ENCODE measurements at regions not wholly inside any gene's neighbourhood (a gene's known extent, or its start where the extent isn't known, plus 50 kb on each side); places are given as distances from the start of the nearest gene placed in this dataset.

GRCh38 chr18:60172030-60172429, 200.5 kb downstream of the MC4R start:
- no peaks in the 10 kb centered on the region for H3K79me2 ChIP-seq (ENCODE audit: control insufficient read depth, insufficient read depth, low read length)
- DNase-seq = no peak
- H2AK5ac ChIP-seq (ENCODE audit: low read length) = no peak overlapping the region
- H3K4me1 ChIP-seq (ENCODE audit: control insufficient read depth, low read depth, low read length) = no peaks in the 10 kb centered on the region
- no peak overlapping the region for H3K4me3 ChIP-seq (ENCODE audit: low read length)
- H3K23ac ChIP-seq (ENCODE audit: low read length) = no peak overlapping the region
- no peak overlapping the region for H3K27ac ChIP-seq (ENCODE audit: low read depth, low read length)
- H3K36me3 ChIP-seq (ENCODE audit: control insufficient read depth, insufficient read depth, low read length) = no peaks in the 10 kb centered on the region
- H3K79me1 ChIP-seq (ENCODE audit: low read length) = no peaks in the 10 kb centered on the region
- no peaks in the 10 kb centered on the region for H3K27me3 ChIP-seq (ENCODE audit: insufficient read depth, low read length, poor library complexity)
- no peak overlapping the region for H4K8ac ChIP-seq (ENCODE audit: low read depth, low read length)
- H2BK15ac ChIP-seq (replicated peaks; ENCODE audit: low read depth) = no peak overlapping the region
- H3K9ac ChIP-seq (ENCODE audit: low read length) = no peak overlapping the region
- no CpG with 5 or more reads among the region's 2 CpGs for WGBS (ENCODE audit: extremely low coverage, insufficient coverage, low lambda C conversion rate)
- H3K4me2 ChIP-seq (ENCODE audit: low read length) = no peak overlapping the region
- no peak overlapping the region for H4K5ac ChIP-seq (ENCODE audit: low read length)
- H3K56ac ChIP-seq (ENCODE audit: low read length) = no peak overlapping the region
- no peak overlapping the region for H2BK5ac ChIP-seq (ENCODE audit: low read length)
- H3K18ac ChIP-seq (ENCODE audit: low read length) = no peak overlapping the region
- H3K4ac ChIP-seq (ENCODE audit: low read depth, low read length) = no peak overlapping the region
- no peak overlapping the region for H2BK120ac ChIP-seq (ENCODE audit: low read depth, low read length)

GRCh38 chr18:60163622-60164021, 209.0 kb downstream of the MC4R start:
- no peak for DNase-seq
- H4K5ac ChIP-seq (ENCODE audit: low read length) = no peak overlapping the region
- no peak overlapping the region for H2BK5ac ChIP-seq (ENCODE audit: low read length)
- no peak overlapping the region for H3K4me2 ChIP-seq (ENCODE audit: low read length)
- H2BK120ac ChIP-seq (ENCODE audit: low read depth, low read length) = no peak overlapping the region
- H2BK15ac ChIP-seq (replicated peaks; ENCODE audit: low read depth) = no peak overlapping the region
- H3K9ac ChIP-seq (ENCODE audit: low read length) = no peak overlapping the region
- no peaks in the 10 kb centered on the region for H3K27me3 ChIP-seq (ENCODE audit: insufficient read depth, low read length, poor library complexity)
- no peak overlapping the region for H2AK5ac ChIP-seq (ENCODE audit: low read length)
- H3K4me3 ChIP-seq (ENCODE audit: low read length) = no peak overlapping the region
- H3K18ac ChIP-seq (ENCODE audit: low read length) = no peak overlapping the region
- H3K79me2 ChIP-seq (ENCODE audit: control insufficient read depth, insufficient read depth, low read length) = no peaks in the 10 kb centered on the region
- H3K36me3 ChIP-seq (ENCODE audit: control insufficient read depth, insufficient read depth, low read length) = no peaks in the 10 kb centered on the region
- no CpG with 5 or more reads among the region's 5 CpGs for WGBS (ENCODE audit: extremely low coverage, insufficient coverage, low lambda C conversion rate)
- no peak overlapping the region for H3K56ac ChIP-seq (ENCODE audit: low read length)
- H3K27ac ChIP-seq (ENCODE audit: low read depth, low read length) = no peak overlapping the region
- no peak overlapping the region for H3K23ac ChIP-seq (ENCODE audit: low read length)
- H4K8ac ChIP-seq (ENCODE audit: low read depth, low read length) = no peak overlapping the region
- no peak overlapping the region for H3K4ac ChIP-seq (ENCODE audit: low read depth, low read length)
- no peaks in the 10 kb centered on the region for H3K4me1 ChIP-seq (ENCODE audit: control insufficient read depth, low read depth, low read length)
- H3K79me1 ChIP-seq (ENCODE audit: low read length) = no peaks in the 10 kb centered on the region

GRCh38 chr18:60162388-60162787, 210.2 kb downstream of the MC4R start:
- H3K4ac ChIP-seq (ENCODE audit: low read depth, low read length) = no peak overlapping the region
- H3K4me2 ChIP-seq (ENCODE audit: low read length) = no peak overlapping the region
- H2BK120ac ChIP-seq (ENCODE audit: low read depth, low read length) = no peak overlapping the region
- H2BK15ac ChIP-seq (replicated peaks; ENCODE audit: low read depth) = no peak overlapping the region
- H3K9ac ChIP-seq (ENCODE audit: low read length) = no peak overlapping the region
- H2BK5ac ChIP-seq (ENCODE audit: low read length) = no peak overlapping the region
- H4K5ac ChIP-seq (ENCODE audit: low read length) = no peak overlapping the region
- no peaks in the 10 kb centered on the region for H3K36me3 ChIP-seq (ENCODE audit: control insufficient read depth, insufficient read depth, low read length)
- H3K27me3 ChIP-seq (ENCODE audit: insufficient read depth, low read length, poor library complexity) = no peaks in the 10 kb centered on the region
- H3K79me1 ChIP-seq (ENCODE audit: low read length) = no peaks in the 10 kb centered on the region
- no peaks in the 10 kb centered on the region for H3K79me2 ChIP-seq (ENCODE audit: control insufficient read depth, insufficient read depth, low read length)
- no peak overlapping the region for H3K18ac ChIP-seq (ENCODE audit: low read length)
- no peak overlapping the region for H3K56ac ChIP-seq (ENCODE audit: low read length)
- H2AK5ac ChIP-seq (ENCODE audit: low read length) = no peak overlapping the region
- H4K8ac ChIP-seq (ENCODE audit: low read depth, low read length) = no peak overlapping the region
- H3K4me3 ChIP-seq (ENCODE audit: low read length) = no peak overlapping the region
- no peak overlapping the region for H3K23ac ChIP-seq (ENCODE audit: low read length)
- H3K4me1 ChIP-seq (ENCODE audit: control insufficient read depth, low read depth, low read length) = no peaks in the 10 kb centered on the region
- no peak for DNase-seq
- no peak overlapping the region for H3K27ac ChIP-seq (ENCODE audit: low read depth, low read length)

- Histone ChIP-seq H3K27me3 (ENCODE audit: insufficient read depth, low read length, poor library complexity) (no peaks in the 10 kb centered on the region), H3K18ac (ENCODE audit: low read length) (no peak overlapping the region), H2BK5ac (ENCODE audit: low read length) (no peak overlapping the region), H3K36me3 (ENCODE audit: control insufficient read depth, insufficient read depth, low read length) (no peaks in the 10 kb centered on the region), H2BK15ac (replicated peaks; ENCODE audit: low read depth) (no peak overlapping the region), H3K23ac (ENCODE audit: low read length) (no peak overlapping the region), H2AK5ac (ENCODE audit: low read length) (no peak overlapping the region), H4K8ac (ENCODE audit: low read depth, low read length) (no peak overlapping the region), H3K4me2 (ENCODE audit: low read length) (no peak overlapping the region), H3K27ac (ENCODE audit: low read depth, low read length) (no peak overlapping the region), H3K56ac (ENCODE audit: low read length) (no peak overlapping the region), H3K4me1 (ENCODE audit: control insufficient read depth, low read depth, low read length) (no peaks in the 10 kb centered on the region), H4K5ac (ENCODE audit: low read length) (no peak overlapping the region), H3K79me1 (ENCODE audit: low read length) (no peaks in the 10 kb centered on the region), H3K9ac (ENCODE audit: low read length) (no peak overlapping the region), H2BK120ac (ENCODE audit: low read depth, low read length) (no peak overlapping the region), H3K79me2 (ENCODE audit: control insufficient read depth, insufficient read depth, low read length) (no peaks in the 10 kb centered on the region), H3K4ac (ENCODE audit: low read depth, low read length) (no peak overlapping the region), H3K4me3 (ENCODE audit: low read length) (no peak overlapping the region)
- WGBS (ENCODE audit: extremely low coverage, insufficient coverage, low lambda C conversion rate) = no CpG with 5 or more reads among the region's 3 CpGs
- no peak for DNase-seq
These were observed 214.8 kb downstream of the MC4R start for GRCh38 chr18:60157810-60158209.

GRCh38 chr18:60153376-60153775, 219.2 kb downstream of the MC4R start:
- Histone ChIP-seq H3K56ac (ENCODE audit: low read length) (no peak overlapping the region), H3K9ac (ENCODE audit: low read length) (no peak overlapping the region), H2BK120ac (ENCODE audit: low read depth, low read length) (no peak overlapping the region), H3K36me3 (ENCODE audit: control insufficient read depth, insufficient read depth, low read length) (no peaks in the 10 kb centered on the region), H3K18ac (ENCODE audit: low read length) (no peak overlapping the region), H4K5ac (ENCODE audit: low read length) (no peak overlapping the region), H3K79me1 (ENCODE audit: low read length) (no peaks in the 10 kb centered on the region), H3K27me3 (ENCODE audit: insufficient read depth, low read length, poor library complexity) (no peaks in the 10 kb centered on the region), H3K4ac (ENCODE audit: low read depth, low read length) (no peak overlapping the region), H2AK5ac (ENCODE audit: low read length) (no peak overlapping the region), H3K27ac (ENCODE audit: low read depth, low read length) (no peak overlapping the region), H2BK5ac (ENCODE audit: low read length) (no peak overlapping the region), H3K4me2 (ENCODE audit: low read length) (no peak overlapping the region), H3K79me2 (ENCODE audit: control insufficient read depth, insufficient read depth, low read length) (no peaks in the 10 kb centered on the region), H2BK15ac (replicated peaks; ENCODE audit: low read depth) (no peak overlapping the region), H3K23ac (ENCODE audit: low read length) (no peak overlapping the region), H3K4me3 (ENCODE audit: low read length) (no peak overlapping the region), H4K8ac (ENCODE audit: low read depth, low read length) (no peak overlapping the region), H3K4me1 (ENCODE audit: control insufficient read depth, low read depth, low read length) (no peaks in the 10 kb centered on the region)
- no peak for DNase-seq
- WGBS (ENCODE audit: extremely low coverage, insufficient coverage, low lambda C conversion rate) = no CpG with 5 or more reads among the region's 3 CpGs

GRCh38 chr18:60149316-60149715, 223.3 kb downstream of the MC4R start:
- no peak for DNase-seq
- no peak overlapping the region for H3K18ac ChIP-seq (ENCODE audit: low read length)
- H3K9ac ChIP-seq (ENCODE audit: low read length) = no peak overlapping the region
- H3K27ac ChIP-seq (ENCODE audit: low read depth, low read length) = no peak overlapping the region
- no peaks in the 10 kb centered on the region for H3K27me3 ChIP-seq (ENCODE audit: insufficient read depth, low read length, poor library complexity)
- no peaks in the 10 kb centered on the region for H3K4me1 ChIP-seq (ENCODE audit: control insufficient read depth, low read depth, low read length)
- no peak overlapping the region for H3K23ac ChIP-seq (ENCODE audit: low read length)
- no peak overlapping the region for H4K8ac ChIP-seq (ENCODE audit: low read depth, low read length)
- no peak overlapping the region for H3K56ac ChIP-seq (ENCODE audit: low read length)
- no peaks in the 10 kb centered on the region for H3K36me3 ChIP-seq (ENCODE audit: control insufficient read depth, insufficient read depth, low read length)
- H3K79me2 ChIP-seq (ENCODE audit: control insufficient read depth, insufficient read depth, low read length) = no peaks in the 10 kb centered on the region
- H2BK15ac ChIP-seq (replicated peaks; ENCODE audit: low read depth) = no peak overlapping the region
- no peak overlapping the region for H3K4me2 ChIP-seq (ENCODE audit: low read length)
- H4K5ac ChIP-seq (ENCODE audit: low read length) = no peak overlapping the region
- no peaks in the 10 kb centered on the region for H3K79me1 ChIP-seq (ENCODE audit: low read length)
- no peak overlapping the region for H3K4ac ChIP-seq (ENCODE audit: low read depth, low read length)
- H2AK5ac ChIP-seq (ENCODE audit: low read length) = no peak overlapping the region
- no peak overlapping the region for H2BK5ac ChIP-seq (ENCODE audit: low read length)
- no peak overlapping the region for H2BK120ac ChIP-seq (ENCODE audit: low read depth, low read length)
- WGBS (ENCODE audit: extremely low coverage, insufficient coverage, low lambda C conversion rate) = no CpG with 5 or more reads among the region's 5 CpGs
- H3K4me3 ChIP-seq (ENCODE audit: low read length) = no peak overlapping the region
